Glutamatergic neuron (in vitro differentiated cells): ENCODE measurements at regions not wholly inside any gene's neighbourhood (a gene's known extent, or its start where the extent isn't known, plus 50 kb on each side); places are given as distances from the start of the nearest gene placed in this dataset.
"Not testable (repeated sequence)": the region's sequence is repeated elsewhere in the genome, so short reads cannot be mapped to it uniquely, and the experiment has no call there.

Experiments
- DNase-seq: peaks from one replicate; pipeline ENCODE4 v3.0.0; 2022
- H3K27ac Mint-ChIP-seq: one replicate; pipeline ENCODE4 v1.8.0; 2020; ENCODE audit warnings: mild to moderate bottlenecking, mixed read lengths, inconsistent platforms; ENCODE audit not compliant: unreplicated experiment
- H3K27me3 Mint-ChIP-seq: one replicate; pipeline ENCODE4 v1.8.0; 2020; ENCODE audit warnings: mild to moderate bottlenecking, moderate library complexity, mixed read lengths, inconsistent platforms; ENCODE audit not compliant: unreplicated experiment
- H3K36me3 Mint-ChIP-seq: one replicate; pipeline ENCODE4 v1.8.0; 2020; ENCODE audit warnings: mild to moderate bottlenecking, mixed read lengths, inconsistent platforms; ENCODE audit not compliant: unreplicated experiment
- H3K4me1 Mint-ChIP-seq: one replicate; pipeline ENCODE4 v1.8.0; 2020; ENCODE audit warnings: mild to moderate bottlenecking, low read depth, mixed read lengths, inconsistent platforms; ENCODE audit not compliant: unreplicated experiment
- H3K4me3 Mint-ChIP-seq: one replicate; pipeline ENCODE4 v1.8.0; 2020; ENCODE audit warnings: mild to moderate bottlenecking, mixed read lengths, inconsistent platforms; ENCODE audit not compliant: unreplicated experiment
- H3K9me3 Mint-ChIP-seq: one replicate; pipeline ENCODE4 v1.8.0; 2020; ENCODE audit warnings: mild to moderate bottlenecking, moderate library complexity, mixed read lengths, inconsistent platforms; ENCODE audit not compliant: unreplicated experiment
- CTCF ChIP-seq: fragments of 200-600 bp; sonication (generic); IDR thresholded peaks from one replicate; pipeline ENCODE4 v1.5.0; 2021; ENCODE audit not compliant: partially characterized antibody, unreplicated experiment

- H3K9me3 Mint-ChIP-seq, result no peaks in the 10 kb centered on the region
- no peaks in the 10 kb centered on the region for H3K4me1 Mint-ChIP-seq
- no peak for DNase-seq
- no peak for TF ChIP-seq CTCF
- H3K27ac Mint-ChIP-seq, result no peak overlapping the region
- H3K4me3 Mint-ChIP-seq, result no peak overlapping the region
- no peaks in the 10 kb centered on the region for H3K27me3 Mint-ChIP-seq
- H3K36me3 Mint-ChIP-seq, result no peaks in the 10 kb centered on the region
Observed at GRCh38 chrX:22818061-22818460, 181.7 kb upstream of the DDX53 start.

- Mint-ChIP-seq H3K27ac (no peak overlapping the region), H3K36me3 (no peaks in the 10 kb centered on the region), H3K4me1 (no peaks in the 10 kb centered on the region), H3K27me3 (no peaks in the 10 kb centered on the region), H3K9me3 (no peaks in the 10 kb centered on the region), H3K4me3 (no peak overlapping the region)
- no peak for DNase-seq
- TF ChIP-seq CTCF, result no peak
Observed at GRCh38 chrX:22855693-22856092, 144.1 kb upstream of the DDX53 start.

- no peaks in the 10 kb centered on the region for H3K4me1 Mint-ChIP-seq
- no peak overlapping the region for H3K27ac Mint-ChIP-seq
- H3K4me3 Mint-ChIP-seq, result no peak overlapping the region
- H3K27me3 Mint-ChIP-seq, result no peaks in the 10 kb centered on the region
- DNase-seq, result no peak
- TF ChIP-seq CTCF, result no peak
- H3K9me3 Mint-ChIP-seq, result no peaks in the 10 kb centered on the region
- no peaks in the 10 kb centered on the region for H3K36me3 Mint-ChIP-seq
Observed at GRCh38 chrX:22859642-22860041, 140.1 kb upstream of the DDX53 start.

GRCh38 chrX:22866801-22867200 is 133.0 kb upstream of the DDX53 start:
- not testable (repeated sequence) for H3K27ac Mint-ChIP-seq, H3K27me3 Mint-ChIP-seq, H3K4me1 Mint-ChIP-seq, DNase-seq, H3K9me3 Mint-ChIP-seq, H3K36me3 Mint-ChIP-seq, H3K4me3 Mint-ChIP-seq

GRCh38 chrX:22882543-22882942 is 117.2 kb upstream of the DDX53 start:
- no peak for TF ChIP-seq CTCF
- Mint-ChIP-seq H3K27ac (no peak overlapping the region), H3K4me1 (no peaks in the 10 kb centered on the region), H3K36me3 (no peaks in the 10 kb centered on the region), H3K27me3 (no peaks in the 10 kb centered on the region), H3K9me3 (no peaks in the 10 kb centered on the region), H3K4me3 (no peak overlapping the region)
- DNase-seq, result no peak

GRCh38 chrX:22889819-22890218 is 109.9 kb upstream of the DDX53 start:
- Mint-ChIP-seq H3K9me3 (no peaks in the 10 kb centered on the region), H3K4me1 (peaks cover 3% of the 10 kb centered on the region)
- no peak for TF ChIP-seq CTCF

More at GRCh38 chrX:22889819-22890218, 109.9 kb upstream of the DDX53 start:
- DNase-seq, result no peak
- no peak overlapping the region for H3K4me3 Mint-ChIP-seq
- H3K27ac Mint-ChIP-seq, result no peak overlapping the region
- no peaks in the 10 kb centered on the region for H3K36me3 Mint-ChIP-seq
- H3K27me3 Mint-ChIP-seq, result no peaks in the 10 kb centered on the region
